GM18907 (cell line): ENCODE measurements at regions not wholly inside any gene's neighbourhood (a gene's known extent, or its start where the extent isn't known, plus 50 kb on each side); places are given as distances from the start of the nearest gene placed in this dataset.
"Not testable (repeated sequence)": the region's sequence is repeated elsewhere in the genome, so short reads cannot be mapped to it uniquely, and the experiment has no call there.

Experiments used
- ATAC-seq: cut with Tn5 transposase; IDR thresholded peaks from one replicate; pipeline ENCODE4 v1.9.1; 2021; ENCODE audit warnings: mild to moderate bottlenecking, moderate library complexity; ENCODE audit not compliant: unreplicated experiment

GRCh38 chr14:86943391-86944365 lies 1049.3 kb downstream of the GALC start:
- ATAC-seq = no peak

- ATAC-seq = no peak
Measured at GRCh38 chr14:86942936-86943335, 1050.0 kb downstream of the GALC start.

DNA sequence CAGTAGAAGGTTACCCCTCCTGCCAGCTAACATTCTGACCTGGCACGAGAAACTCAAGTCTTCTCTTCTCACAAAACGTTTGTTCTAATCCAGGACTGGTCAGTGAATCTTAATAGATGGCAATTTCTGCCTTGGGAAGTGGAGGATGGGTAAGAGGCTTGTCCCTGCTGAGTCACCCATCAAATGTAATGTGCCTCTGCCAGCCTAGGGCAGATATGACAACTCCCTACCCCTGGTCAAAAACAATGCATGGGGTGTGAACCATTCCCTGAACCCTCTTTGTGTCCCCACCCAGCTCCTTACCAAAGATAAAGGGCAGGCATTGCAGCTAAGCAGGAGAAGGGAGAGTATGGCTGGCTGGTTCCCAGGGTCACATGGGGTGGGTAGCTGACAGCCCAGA lies 1052.9 kb downstream of the GALC start:
- ATAC-seq = no peak

GRCh38 chr14:86938320-86938719 lies 1054.7 kb downstream of the GALC start:
- ATAC-seq = no peak

GRCh38 chr14:86936556-86936955 lies 1056.4 kb downstream of the GALC start:
- ATAC-seq = no peak

DNA sequence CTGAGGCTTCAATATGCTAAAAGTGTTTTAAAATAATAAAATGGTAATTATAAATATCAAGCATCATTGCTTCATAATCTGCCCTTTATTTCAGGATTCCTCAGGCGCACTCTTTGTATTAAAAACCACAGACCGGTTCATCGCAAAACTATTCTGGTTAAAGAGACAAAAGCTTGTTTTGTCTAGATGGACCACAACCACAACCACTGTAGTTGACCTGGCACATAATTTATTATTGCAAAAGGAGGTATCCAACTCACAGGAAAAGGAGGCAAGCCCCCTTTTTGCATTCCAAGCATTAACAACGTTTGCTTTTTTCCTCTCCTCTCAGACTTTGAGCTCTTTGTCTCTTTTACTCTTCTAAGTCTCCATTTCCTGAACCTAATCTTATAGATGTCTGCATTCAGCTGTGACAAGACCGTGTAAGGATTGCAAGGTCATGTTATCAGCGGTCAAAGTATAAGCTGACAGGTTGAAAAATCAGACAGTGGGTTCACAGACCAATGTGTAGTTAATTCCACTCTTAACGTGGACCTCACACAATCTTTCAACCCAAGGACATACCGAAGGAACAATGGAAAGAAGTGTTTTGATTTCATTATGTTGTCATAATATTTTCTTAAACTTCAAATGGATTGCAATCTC lies 1057.6 kb downstream of the GALC start:
- no peak for ATAC-seq

- no peak for ATAC-seq
Measured at GRCh38 chr14:86933958-86934595, 1058.9 kb downstream of the GALC start.

- ATAC-seq = no peak
Measured at GRCh38 chr14:86933460-86933859, 1059.5 kb downstream of the GALC start.

GRCh38 chr14:86915406-86915805 lies 1077.6 kb downstream of the GALC start:
- ATAC-seq = no peak

DNA sequence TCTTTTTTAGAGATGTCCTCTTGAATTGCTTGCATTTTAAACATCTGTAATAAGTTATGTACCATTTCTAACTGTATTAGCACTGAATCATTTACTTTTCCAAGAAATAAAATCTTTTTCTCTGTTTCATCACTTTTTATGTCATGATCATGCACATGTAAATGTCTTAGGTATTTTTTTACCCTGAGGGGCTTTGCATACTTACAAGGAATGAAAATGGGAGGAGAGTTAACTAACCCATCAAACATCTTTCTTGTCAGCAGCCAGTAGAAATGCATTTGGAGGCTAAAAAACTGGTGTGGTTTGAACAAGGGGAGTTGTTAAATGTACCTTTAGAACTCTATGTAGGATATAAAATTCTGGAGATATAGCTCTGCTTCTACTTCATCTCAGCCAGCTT lies 1080.3 kb downstream of the GALC start:
- no peak for ATAC-seq

GRCh38 chr14:86911486-86911885 lies 1081.5 kb downstream of the GALC start:
- ATAC-seq = no peak

DNA sequence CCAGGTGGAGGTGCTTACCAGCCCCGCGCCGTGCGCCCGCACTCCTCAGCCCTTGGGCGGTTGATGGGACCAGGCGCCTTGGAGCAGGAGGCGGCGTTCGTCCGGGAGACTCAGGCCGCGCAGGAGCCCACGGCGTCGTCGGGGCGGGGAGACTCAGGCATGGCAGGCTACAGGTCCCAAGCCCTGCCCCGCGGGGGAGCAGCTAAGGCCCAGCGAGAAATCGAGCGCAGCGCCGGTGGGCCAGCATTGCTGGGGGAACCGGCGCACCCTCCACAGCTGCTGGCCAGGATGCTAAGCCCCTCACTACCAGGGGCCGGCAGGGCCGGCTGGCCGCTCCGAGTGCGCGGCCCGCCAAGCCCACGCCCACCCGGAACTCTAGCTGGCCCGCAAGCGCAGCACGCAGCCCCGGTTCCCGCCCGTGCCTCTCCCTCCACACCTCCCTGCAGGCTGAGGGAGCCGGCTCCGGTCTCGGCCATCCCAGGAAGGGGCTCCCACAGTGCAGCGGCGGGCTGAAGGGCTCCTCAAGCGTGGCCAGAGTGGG lies 1087.5 kb downstream of the GALC start:
- ATAC-seq = not testable (repeated sequence)

DNA sequence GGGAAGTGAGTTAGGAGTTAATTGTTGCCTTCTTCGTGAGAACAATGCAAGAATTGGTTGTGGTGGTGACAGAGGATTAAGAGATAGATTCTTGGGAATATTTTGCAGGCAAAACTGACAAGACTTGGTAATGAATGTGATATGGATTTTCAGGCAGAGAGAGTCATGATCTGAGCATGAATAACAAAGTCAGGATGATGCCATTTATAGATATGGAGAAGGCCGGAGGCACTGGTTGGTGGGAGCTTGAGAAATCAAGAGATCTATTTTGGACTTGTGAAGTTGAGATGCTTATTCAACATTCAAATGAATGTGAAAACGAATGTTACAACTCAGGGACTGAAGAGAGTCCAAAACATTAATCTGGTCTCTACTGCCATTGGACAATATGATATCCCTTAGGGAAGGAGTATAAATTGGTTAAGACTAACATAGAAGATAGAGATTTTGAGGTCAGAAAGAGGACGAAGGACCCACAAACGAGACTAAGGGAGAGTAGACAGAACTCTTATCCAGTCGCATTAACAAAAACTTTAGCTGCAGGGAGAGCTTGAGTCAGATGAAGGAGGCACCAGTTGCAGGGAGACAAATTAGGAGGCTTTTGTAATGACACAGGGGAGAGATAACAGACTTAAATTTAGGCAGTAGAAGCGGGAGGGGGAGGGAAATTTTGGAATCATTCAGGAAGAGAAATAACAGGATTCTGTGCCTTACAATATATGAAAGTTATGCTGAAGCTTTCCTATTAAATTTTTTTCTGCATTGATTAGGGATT lies 1090.6 kb downstream of the GALC start:
- no peak for ATAC-seq

DNA sequence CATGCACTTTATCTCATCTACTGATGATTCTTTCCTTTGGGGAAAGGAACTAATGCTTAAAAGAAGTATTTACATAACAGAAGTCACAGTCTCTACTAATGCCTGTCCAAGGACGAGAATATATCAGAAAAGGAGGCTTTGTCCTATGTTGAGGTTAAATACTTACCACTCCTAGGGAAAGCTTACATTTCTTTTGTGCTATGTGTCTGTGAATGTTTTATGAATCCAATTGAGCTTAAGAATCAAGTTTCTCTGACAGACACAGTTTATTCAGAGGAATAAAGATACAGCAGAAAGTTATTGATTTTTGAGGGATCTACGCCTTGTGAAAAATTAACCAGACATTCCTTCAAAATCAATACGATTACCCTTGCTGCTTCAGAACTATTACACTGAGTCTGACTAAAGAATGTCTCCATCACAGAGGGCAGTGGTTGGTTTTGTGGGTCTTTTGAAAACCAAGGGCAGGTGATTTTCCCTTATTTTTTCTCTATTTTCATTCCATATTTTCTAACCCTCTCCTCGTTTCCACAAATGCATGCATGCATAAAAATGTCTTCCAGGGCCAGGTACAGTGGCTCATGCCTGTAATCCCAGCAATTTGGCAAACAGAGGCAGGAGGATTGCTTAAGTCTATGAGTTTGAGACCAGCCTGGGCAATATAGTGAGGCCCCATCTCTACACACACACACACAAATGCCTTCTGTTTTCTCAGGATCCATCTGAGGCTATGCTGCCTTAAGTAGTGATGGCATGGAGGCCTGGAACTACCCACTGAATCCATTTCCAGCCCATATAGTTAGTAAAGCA lies 1095.1 kb downstream of the GALC start:
- ATAC-seq = no peak

GRCh38 chr14:86897224-86897623 lies 1095.8 kb downstream of the GALC start:
- no peak for ATAC-seq

GRCh38 chr14:86896701-86897100 lies 1096.3 kb downstream of the GALC start:
- no peak for ATAC-seq

DNA sequence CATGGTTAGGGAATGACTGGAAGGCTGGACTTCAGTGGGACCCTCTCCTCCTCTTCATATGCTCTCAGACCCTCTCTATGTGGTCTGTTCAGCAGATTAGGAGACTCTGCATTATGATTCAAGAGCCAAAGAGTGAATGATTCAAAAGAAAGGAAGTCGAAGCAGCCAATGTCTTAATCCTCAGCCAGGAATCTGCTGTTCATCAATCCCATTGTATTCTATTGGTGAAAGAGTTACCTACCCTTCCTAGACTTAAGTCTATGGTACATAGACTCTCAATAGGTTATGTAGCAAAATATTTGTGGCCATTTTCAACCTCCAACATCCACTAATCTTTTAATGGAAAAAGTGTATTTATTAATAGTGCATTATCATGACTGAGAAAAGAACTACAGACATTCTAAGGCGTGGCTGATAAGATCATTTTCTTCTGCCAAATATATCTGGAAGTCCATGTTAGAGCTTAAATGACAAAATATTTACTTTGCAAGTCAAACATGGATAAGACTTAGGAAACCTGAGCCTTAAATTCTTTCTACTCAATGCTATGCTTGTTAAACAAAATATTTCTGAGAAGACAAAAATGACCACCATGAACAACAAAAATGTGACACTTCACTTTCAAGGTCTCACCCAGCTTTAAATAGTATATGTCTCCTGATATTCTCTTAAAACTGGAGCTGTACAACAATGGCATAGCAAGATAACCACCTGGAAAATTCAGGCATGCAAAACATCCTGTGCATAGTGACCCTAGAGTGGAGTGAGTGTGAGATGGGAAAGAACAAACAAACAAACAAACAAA lies 1100.6 kb downstream of the GALC start:
- ATAC-seq = no peak

DNA sequence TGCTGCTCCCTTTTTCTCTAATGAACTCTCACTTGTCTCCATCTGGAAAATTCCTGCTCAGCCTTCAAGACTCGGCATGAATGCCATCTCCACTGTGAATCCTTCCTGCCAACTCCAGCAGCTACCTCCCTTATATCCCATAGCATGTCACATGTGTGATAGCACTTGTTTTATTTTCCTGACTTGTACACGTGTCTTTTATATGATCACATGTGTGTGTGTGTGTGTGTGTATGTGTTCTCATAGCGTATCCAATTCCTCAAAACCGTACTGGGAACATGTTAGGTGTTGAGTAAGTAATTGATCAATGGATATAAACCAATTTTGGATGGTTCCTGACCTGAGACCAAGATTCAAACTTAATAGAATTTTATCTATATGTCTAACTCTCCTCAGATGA lies 1107.7 kb downstream of the GALC start:
- ATAC-seq = no peak

DNA sequence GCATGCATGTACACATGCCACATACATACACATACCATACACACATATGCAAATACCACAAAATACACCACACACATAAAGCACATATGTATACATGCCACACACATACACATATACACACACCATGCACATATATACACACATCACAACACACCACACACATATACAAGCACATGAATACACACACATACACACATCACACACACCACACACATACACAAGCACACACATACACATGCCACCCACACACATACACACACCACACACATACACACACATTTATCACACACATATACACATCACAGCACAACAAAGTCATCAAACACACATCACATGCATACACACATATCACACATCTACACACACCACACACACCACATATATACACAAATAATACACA lies 1108.5 kb downstream of the GALC start:
- ATAC-seq = no peak
